Rectal smooth muscle tissue (tissue), 1 donor: ENCODE measurements at regions not wholly inside any gene's neighbourhood (a gene's known extent, or its start where the extent isn't known, plus 50 kb on each side); places are given as distances from the start of the nearest gene placed in this dataset.

Experiments
- H3K27ac ChIP-seq: one replicate; pipeline ENCODE4 v1.7.0; 2013; ENCODE audit warnings: low read depth, low read length, inconsistent platforms
- H3K27me3 ChIP-seq: one replicate; pipeline ENCODE4 v1.7.0; 2013; ENCODE audit warnings: low read length; ENCODE audit not compliant: control insufficient read depth, insufficient read depth
- H3K36me3 ChIP-seq: one replicate; pipeline ENCODE4 v1.7.0; 2013; ENCODE audit warnings: low read length; ENCODE audit not compliant: control insufficient read depth, insufficient read depth
- H3K4me1 ChIP-seq: one replicate; pipeline ENCODE4 v1.7.0; 2013; ENCODE audit warnings: low read length; ENCODE audit not compliant: control insufficient read depth, insufficient read depth
- H3K4me3 ChIP-seq: one replicate; pipeline ENCODE4 v1.7.0; 2013; ENCODE audit warnings: low read length
- H3K9ac ChIP-seq: one replicate; pipeline ENCODE4 v1.7.0; 2013; ENCODE audit warnings: low read length

- Histone ChIP-seq H3K27me3 (no peaks in the 10 kb centered on the region), H3K27ac (no peak overlapping the region), H3K36me3 (no peaks in the 10 kb centered on the region), H3K4me3 (no peak overlapping the region), H3K9ac (no peak overlapping the region), H3K4me1 (no peaks in the 10 kb centered on the region)
Observed at GRCh38 chr13:50589139-50589538, 254.4 kb downstream of the DLEU7 start.

- Histone ChIP-seq H3K4me1 (no peaks in the 10 kb centered on the region), H3K27me3 (no peaks in the 10 kb centered on the region), H3K9ac (no peak overlapping the region), H3K27ac (no peak overlapping the region), H3K4me3 (no peak overlapping the region), H3K36me3 (no peaks in the 10 kb centered on the region)
Observed at GRCh38 chr13:50589651-50590054, 253.8 kb downstream of the DLEU7 start.

GRCh38 chr13:50592412-50593155 is 250.9 kb downstream of the DLEU7 start:
- no peak overlapping the region for H3K27ac ChIP-seq
- H3K4me1 ChIP-seq, result no peaks in the 10 kb centered on the region

GRCh38 chr13:50593207-50593606 is 250.3 kb downstream of the DLEU7 start:
- Histone ChIP-seq H3K27ac (no peak overlapping the region), H3K4me1 (no peaks in the 10 kb centered on the region), H3K9ac (no peak overlapping the region), H3K36me3 (no peaks in the 10 kb centered on the region), H3K27me3 (no peaks in the 10 kb centered on the region), H3K4me3 (no peak overlapping the region)

More at GRCh38 chr13:50592412-50593155, 250.9 kb downstream of the DLEU7 start:
- Histone ChIP-seq H3K27me3 (no peaks in the 10 kb centered on the region), H3K4me3 (no peak overlapping the region), H3K9ac (no peak overlapping the region), H3K36me3 (no peaks in the 10 kb centered on the region)

GRCh38 chr13:50594276-50595051 is 249.0 kb downstream of the DLEU7 start:
- H3K36me3 ChIP-seq, result no peaks in the 10 kb centered on the region
- no peak overlapping the region for H3K4me3 ChIP-seq
- no peak overlapping the region for H3K9ac ChIP-seq
- no peak overlapping the region for H3K27ac ChIP-seq
- H3K4me1 ChIP-seq, result no peaks in the 10 kb centered on the region
- no peaks in the 10 kb centered on the region for H3K27me3 ChIP-seq

DNA sequence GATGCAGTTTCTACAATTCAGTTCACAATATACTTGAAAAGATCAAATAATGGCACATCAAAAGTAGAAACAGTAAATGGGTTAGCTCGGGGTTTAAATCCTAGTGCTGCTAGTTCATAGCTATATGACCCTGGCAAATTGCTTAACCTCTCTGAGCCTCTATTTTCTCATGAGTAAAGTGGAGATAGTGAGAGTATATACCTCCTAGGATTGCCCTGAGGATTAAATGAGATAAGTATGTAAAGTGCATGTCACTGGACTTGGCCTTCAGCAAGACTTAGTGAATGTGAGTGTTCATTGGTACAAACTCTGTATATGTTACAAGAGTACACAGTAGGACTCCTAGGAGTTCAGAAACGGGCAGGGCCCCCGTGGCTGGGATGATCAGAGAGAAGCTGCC is 248.3 kb downstream of the DLEU7 start:
- H3K27ac ChIP-seq, result no peak overlapping the region
- H3K4me3 ChIP-seq, result no peak overlapping the region
- no peaks in the 10 kb centered on the region for H3K27me3 ChIP-seq
- H3K9ac ChIP-seq, result no peak overlapping the region
- H3K4me1 ChIP-seq, result no peaks in the 10 kb centered on the region
- no peaks in the 10 kb centered on the region for H3K36me3 ChIP-seq

- Histone ChIP-seq H3K9ac (no peak overlapping the region), H3K36me3 (no peaks in the 10 kb centered on the region), H3K4me1 (no peaks in the 10 kb centered on the region), H3K27me3 (no peaks in the 10 kb centered on the region), H3K4me3 (no peak overlapping the region), H3K27ac (no peak overlapping the region)
Observed at GRCh38 chr13:50596156-50596555, 247.3 kb downstream of the DLEU7 start.

- H3K27me3 ChIP-seq, result no peaks in the 10 kb centered on the region
- no peak overlapping the region for H3K27ac ChIP-seq
- no peak overlapping the region for H3K4me3 ChIP-seq
- no peaks in the 10 kb centered on the region for H3K36me3 ChIP-seq
- no peak overlapping the region for H3K9ac ChIP-seq
- H3K4me1 ChIP-seq, result no peaks in the 10 kb centered on the region
Observed at GRCh38 chr13:50596776-50597203, 246.7 kb downstream of the DLEU7 start.

DNA sequence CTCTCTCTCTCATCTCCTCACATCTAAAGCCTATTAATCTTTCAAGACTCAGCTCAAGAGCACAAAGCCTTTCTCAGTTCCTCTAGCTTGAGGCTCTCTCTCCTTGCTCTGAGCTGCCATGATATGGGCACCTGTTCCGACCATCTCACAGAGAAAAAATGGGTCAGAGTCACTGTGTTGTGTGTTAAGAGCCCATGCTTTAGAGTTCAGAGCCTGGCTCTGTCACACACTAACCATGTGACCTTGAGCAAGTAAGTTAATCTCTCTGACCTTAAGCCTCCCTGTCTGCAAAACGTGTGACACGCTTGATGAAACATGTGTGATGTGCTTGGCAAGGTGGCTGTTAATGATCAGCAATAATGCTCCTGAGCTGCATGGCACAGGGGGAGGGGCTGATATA is 245.2 kb downstream of the DLEU7 start:
- Histone ChIP-seq H3K4me1 (no peaks in the 10 kb centered on the region), H3K9ac (no peak overlapping the region), H3K27ac (no peak overlapping the region), H3K36me3 (no peaks in the 10 kb centered on the region), H3K4me3 (no peak overlapping the region), H3K27me3 (no peaks in the 10 kb centered on the region)

- Histone ChIP-seq H3K4me3 (no peak overlapping the region), H3K4me1 (no peaks in the 10 kb centered on the region), H3K9ac (no peak overlapping the region), H3K27me3 (no peaks in the 10 kb centered on the region), H3K27ac (no peak overlapping the region), H3K36me3 (no peaks in the 10 kb centered on the region)
Observed at GRCh38 chr13:50599046-50599445, 244.4 kb downstream of the DLEU7 start.

- H3K27ac ChIP-seq, result no peak overlapping the region
- H3K9ac ChIP-seq, result no peak overlapping the region
- no peaks in the 10 kb centered on the region for H3K36me3 ChIP-seq
- no peaks in the 10 kb centered on the region for H3K4me1 ChIP-seq
- no peak overlapping the region for H3K4me3 ChIP-seq
- H3K27me3 ChIP-seq, result no peaks in the 10 kb centered on the region
Observed at GRCh38 chr13:50599927-50600326, 243.6 kb downstream of the DLEU7 start.

GRCh38 chr13:50608370-50608769 is 235.1 kb downstream of the DLEU7 start:
- H3K9ac ChIP-seq, result no peak overlapping the region

GRCh38 chr13:50609011-50609410 is 234.5 kb downstream of the DLEU7 start:
- Histone ChIP-seq H3K27me3 (no peaks in the 10 kb centered on the region), H3K27ac (no peak overlapping the region), H3K4me1 (no peaks in the 10 kb centered on the region), H3K36me3 (no peaks in the 10 kb centered on the region), H3K4me3 (no peak overlapping the region), H3K9ac (no peak overlapping the region)

More at GRCh38 chr13:50608370-50608769, 235.1 kb downstream of the DLEU7 start:
- Histone ChIP-seq H3K4me3 (no peak overlapping the region), H3K27me3 (no peaks in the 10 kb centered on the region), H3K4me1 (no peaks in the 10 kb centered on the region), H3K36me3 (no peaks in the 10 kb centered on the region), H3K27ac (no peak overlapping the region)
